Activated naive CD4-positive, alpha-beta T cell treated with anti-CD3 and anti-CD28 coated beads, Interleukin-2, amount 50 U/mL, for 24 hours (primary cell): ENCODE measurements at regions not wholly inside any gene's neighbourhood (a gene's known extent, or its start where the extent isn't known, plus 50 kb on each side); places are given as distances from the start of the nearest gene placed in this dataset.

Experiments used
- H3K27ac Mint-ChIP-seq: one replicate; pipeline ENCODE4 v1.8.0; 2021; ENCODE audit warnings: mild to moderate bottlenecking, mixed read lengths
- H3K27me3 Mint-ChIP-seq: one replicate; pipeline ENCODE4 v1.8.0; 2021; ENCODE audit warnings: mixed read lengths
- H3K36me3 Mint-ChIP-seq: one replicate; pipeline ENCODE4 v1.8.0; 2021; ENCODE audit warnings: mixed read lengths
- H3K4me1 Mint-ChIP-seq: one replicate; pipeline ENCODE4 v1.8.0; 2021; ENCODE audit warnings: mixed read lengths
- H3K4me3 Mint-ChIP-seq: one replicate; pipeline ENCODE4 v1.8.0; 2021; ENCODE audit warnings: mild to moderate bottlenecking, mixed read lengths
- H3K9me3 Mint-ChIP-seq: one replicate; pipeline ENCODE4 v1.8.0; 2021; ENCODE audit warnings: mixed read lengths

- Mint-ChIP-seq H3K4me3 (no peak overlapping the region), H3K9me3 (peaks cover 13% of the 10 kb centered on the region), H3K36me3 (no peaks in the 10 kb centered on the region), H3K27ac (no peak overlapping the region), H3K4me1 (no peaks in the 10 kb centered on the region), H3K27me3 (no peaks in the 10 kb centered on the region)
Measured at GRCh38 chr2:137729305-137729704, 235.0 kb upstream of the HNMT start.

GRCh38 chr2:137737559-137737958 is 226.7 kb upstream of the HNMT start:
- Mint-ChIP-seq H3K36me3 (no peaks in the 10 kb centered on the region), H3K4me3 (no peak overlapping the region), H3K27ac (no peak overlapping the region), H3K4me1 (no peaks in the 10 kb centered on the region), H3K27me3 (peaks cover 3% of the 10 kb centered on the region), H3K9me3 (no peaks in the 10 kb centered on the region)

- no peaks in the 10 kb centered on the region for H3K36me3 Mint-ChIP-seq
- no peak overlapping the region for H3K4me3 Mint-ChIP-seq
- no peaks in the 10 kb centered on the region for H3K4me1 Mint-ChIP-seq
- H3K27ac Mint-ChIP-seq, result no peak overlapping the region
- H3K27me3 Mint-ChIP-seq, result peaks cover 3% of the 10 kb centered on the region
- no peaks in the 10 kb centered on the region for H3K9me3 Mint-ChIP-seq
Measured at GRCh38 chr2:137741784-137742362, 222.4 kb upstream of the HNMT start.

GRCh38 chr2:137747509-137747908 is 216.8 kb upstream of the HNMT start:
- no peaks in the 10 kb centered on the region for H3K4me1 Mint-ChIP-seq
- H3K36me3 Mint-ChIP-seq, result no peaks in the 10 kb centered on the region
- no peaks in the 10 kb centered on the region for H3K27me3 Mint-ChIP-seq
- no peak overlapping the region for H3K27ac Mint-ChIP-seq
- H3K9me3 Mint-ChIP-seq, result no peaks in the 10 kb centered on the region
- H3K4me3 Mint-ChIP-seq, result no peak overlapping the region

GRCh38 chr2:137748533-137748932 is 215.7 kb upstream of the HNMT start:
- Mint-ChIP-seq H3K27ac (no peak overlapping the region), H3K27me3 (no peaks in the 10 kb centered on the region), H3K9me3 (peaks cover 2% of the 10 kb centered on the region), H3K36me3 (no peaks in the 10 kb centered on the region), H3K4me3 (no peak overlapping the region), H3K4me1 (no peaks in the 10 kb centered on the region)

GRCh38 chr2:137764646-137765045 is 199.6 kb upstream of the HNMT start:
- H3K27me3 Mint-ChIP-seq, result no peaks in the 10 kb centered on the region
- no peaks in the 10 kb centered on the region for H3K9me3 Mint-ChIP-seq
- H3K4me3 Mint-ChIP-seq, result no peak overlapping the region
- no peak overlapping the region for H3K27ac Mint-ChIP-seq
- H3K4me1 Mint-ChIP-seq, result no peaks in the 10 kb centered on the region
- no peaks in the 10 kb centered on the region for H3K36me3 Mint-ChIP-seq

GRCh38 chr2:137769406-137769805 is 194.9 kb upstream of the HNMT start:
- Mint-ChIP-seq H3K4me3 (no peak overlapping the region), H3K9me3 (no peaks in the 10 kb centered on the region), H3K4me1 (no peaks in the 10 kb centered on the region), H3K27ac (no peak overlapping the region), H3K36me3 (no peaks in the 10 kb centered on the region), H3K27me3 (no peaks in the 10 kb centered on the region)

GRCh38 chr2:137770166-137770565 is 194.1 kb upstream of the HNMT start:
- Mint-ChIP-seq H3K27me3 (no peaks in the 10 kb centered on the region), H3K27ac (no peak overlapping the region), H3K9me3 (no peaks in the 10 kb centered on the region), H3K4me3 (no peak overlapping the region), H3K4me1 (no peaks in the 10 kb centered on the region), H3K36me3 (no peaks in the 10 kb centered on the region)

- no peak overlapping the region for H3K27ac Mint-ChIP-seq
- H3K9me3 Mint-ChIP-seq, result no peaks in the 10 kb centered on the region
- no peaks in the 10 kb centered on the region for H3K36me3 Mint-ChIP-seq
- H3K4me1 Mint-ChIP-seq, result no peaks in the 10 kb centered on the region
- H3K27me3 Mint-ChIP-seq, result peaks cover 1% of the 10 kb centered on the region
- H3K4me3 Mint-ChIP-seq, result no peak overlapping the region
Measured at GRCh38 chr2:137771064-137771463, 193.2 kb upstream of the HNMT start.

- Mint-ChIP-seq H3K9me3 (no peaks in the 10 kb centered on the region), H3K27ac (no peak overlapping the region), H3K4me1 (no peaks in the 10 kb centered on the region), H3K27me3 (peaks cover 1% of the 10 kb centered on the region), H3K4me3 (no peak overlapping the region), H3K36me3 (no peaks in the 10 kb centered on the region)
Measured at GRCh38 chr2:137772451-137772850, 191.8 kb upstream of the HNMT start.

GRCh38 chr2:137775529-137775928 is 188.7 kb upstream of the HNMT start:
- H3K27me3 Mint-ChIP-seq, result peaks cover 1% of the 10 kb centered on the region
- H3K9me3 Mint-ChIP-seq, result no peaks in the 10 kb centered on the region

GRCh38 chr2:137776697-137777096 is 187.6 kb upstream of the HNMT start:
- H3K27me3 Mint-ChIP-seq, result peaks cover 1% of the 10 kb centered on the region
- H3K9me3 Mint-ChIP-seq, result no peaks in the 10 kb centered on the region
- no peak overlapping the region for H3K27ac Mint-ChIP-seq
- H3K4me3 Mint-ChIP-seq, result no peak overlapping the region
- no peaks in the 10 kb centered on the region for H3K4me1 Mint-ChIP-seq
- H3K36me3 Mint-ChIP-seq, result no peaks in the 10 kb centered on the region

More at GRCh38 chr2:137775529-137775928, 188.7 kb upstream of the HNMT start:
- H3K36me3 Mint-ChIP-seq, result no peaks in the 10 kb centered on the region
- no peaks in the 10 kb centered on the region for H3K4me1 Mint-ChIP-seq
- no peak overlapping the region for H3K27ac Mint-ChIP-seq
- no peak overlapping the region for H3K4me3 Mint-ChIP-seq

GRCh38 chr2:137797641-137798040 is 166.6 kb upstream of the HNMT start:
- Mint-ChIP-seq H3K4me3 (no peak overlapping the region), H3K27ac (no peak overlapping the region), H3K9me3 (peaks cover 6% of the 10 kb centered on the region), H3K4me1 (no peaks in the 10 kb centered on the region), H3K36me3 (no peaks in the 10 kb centered on the region), H3K27me3 (peaks cover 2% of the 10 kb centered on the region)

- Mint-ChIP-seq H3K9me3 (peaks cover 6% of the 10 kb centered on the region), H3K27me3 (peaks cover 2% of the 10 kb centered on the region), H3K36me3 (no peaks in the 10 kb centered on the region), H3K4me1 (no peaks in the 10 kb centered on the region), H3K27ac (no peak overlapping the region), H3K4me3 (no peak overlapping the region)
Measured at GRCh38 chr2:137799600-137799999, 164.7 kb upstream of the HNMT start.

GRCh38 chr2:137800386-137800785 is 163.9 kb upstream of the HNMT start:
- no peaks in the 10 kb centered on the region for H3K4me1 Mint-ChIP-seq
- H3K9me3 Mint-ChIP-seq, result peaks cover 6% of the 10 kb centered on the region
- no peak overlapping the region for H3K4me3 Mint-ChIP-seq
- H3K27me3 Mint-ChIP-seq, result peaks cover 2% of the 10 kb centered on the region
- H3K36me3 Mint-ChIP-seq, result no peaks in the 10 kb centered on the region
- H3K27ac Mint-ChIP-seq, result no peak overlapping the region

- H3K36me3 Mint-ChIP-seq, result no peaks in the 10 kb centered on the region
- peaks cover 6% of the 10 kb centered on the region for H3K9me3 Mint-ChIP-seq
- H3K4me1 Mint-ChIP-seq, result no peaks in the 10 kb centered on the region
- no peak overlapping the region for H3K27ac Mint-ChIP-seq
- no peak overlapping the region for H3K4me3 Mint-ChIP-seq
- H3K27me3 Mint-ChIP-seq, result peaks cover 2% of the 10 kb centered on the region
Measured at GRCh38 chr2:137801228-137801627, 163.0 kb upstream of the HNMT start.

GRCh38 chr2:137802038-137802437 is 162.2 kb upstream of the HNMT start:
- Mint-ChIP-seq H3K27ac (no peak overlapping the region), H3K27me3 (peaks cover 2% of the 10 kb centered on the region), H3K4me3 (no peak overlapping the region), H3K4me1 (no peaks in the 10 kb centered on the region), H3K36me3 (no peaks in the 10 kb centered on the region), H3K9me3 (peaks cover 6% of the 10 kb centered on the region)
